NB4 (cell line): ENCODE measurements at regions not wholly inside any gene's neighbourhood (a gene's known extent, or its start where the extent isn't known, plus 50 kb on each side); places are given as distances from the start of the nearest gene placed in this dataset.

ENCODE experiments used
- CTCF ChIP-seq: IDR thresholded peaks from one replicate; pipeline ENCODE4 v1.5.1; 2012; ENCODE audit warnings: low read depth, low read length
- MAX ChIP-seq: IDR thresholded peaks from 2 replicates; pipeline ENCODE4 v1.6.1; 2011; ENCODE audit warnings: low read depth, low read length
- MYC ChIP-seq: IDR thresholded peaks from 2 replicates; pipeline ENCODE4 v1.6.1; 2011; ENCODE audit warnings: low read depth, low read length
- POLR2A ChIP-seq: IDR thresholded peaks from 2 replicates; pipeline ENCODE4 v1.6.1; 2011; ENCODE audit warnings: mild to moderate bottlenecking; ENCODE audit not compliant: insufficient read length; ENCODE audit errors: extremely low read depth

- TF ChIP-seq CTCF (no peak), POLR2A (no peak), MAX (no peak), MYC (no peak)
Measured at GRCh38 chr2:51158251-51158650, 126.3 kb upstream of the NRXN1 start.
